NB4 (cell line): ENCODE measurements at regions not wholly inside any gene's neighbourhood (a gene's known extent, or its start where the extent isn't known, plus 50 kb on each side); places are given as distances from the start of the nearest gene placed in this dataset.

Experiments used
- DNase-seq: peaks from one replicate; pipeline ENCODE4 v3.0.0; 2010; ENCODE audit warnings: low read depth
- H3K4me3 ChIP-seq: one replicate; pipeline ENCODE4 v1.5.1; 2011; ENCODE audit warnings: mild to moderate bottlenecking, low read depth, low read length, moderate library complexity
- CTCF ChIP-seq: IDR thresholded peaks from one replicate; pipeline ENCODE4 v1.5.1; 2012; ENCODE audit warnings: low read depth, low read length
- MAX ChIP-seq: IDR thresholded peaks from 2 replicates; pipeline ENCODE4 v1.6.1; 2011; ENCODE audit warnings: low read depth, low read length
- MYC ChIP-seq: IDR thresholded peaks from 2 replicates; pipeline ENCODE4 v1.6.1; 2011; ENCODE audit warnings: low read depth, low read length
- POLR2A ChIP-seq: IDR thresholded peaks from 2 replicates; pipeline ENCODE4 v1.6.1; 2011; ENCODE audit warnings: mild to moderate bottlenecking; ENCODE audit not compliant: insufficient read length; ENCODE audit errors: extremely low read depth

DNA sequence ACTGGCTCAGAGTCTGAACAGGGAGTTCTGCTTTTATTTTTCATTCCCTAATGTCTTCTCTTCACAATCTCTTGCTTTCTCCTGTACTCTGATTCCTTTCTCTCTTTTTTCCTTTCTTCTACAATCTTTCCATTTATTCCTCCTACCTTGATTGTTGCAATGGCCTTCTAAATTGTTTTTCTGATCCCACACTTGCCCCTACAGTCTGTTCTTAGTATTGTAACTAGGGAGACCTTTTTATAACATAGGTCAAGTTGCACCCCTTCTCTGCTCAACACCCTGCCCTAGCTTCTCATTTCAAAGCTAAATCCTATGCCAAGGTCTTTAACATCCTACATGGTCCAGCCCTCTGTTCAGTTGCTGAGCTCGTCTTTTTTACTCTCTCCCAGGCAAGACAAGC, 277.9 kb downstream of the GBA3 start:
- no peak overlapping the region for H3K4me3 ChIP-seq
- TF ChIP-seq POLR2A (no peak), CTCF (no peak), MYC (no peak), MAX (no peak)
- no peak for DNase-seq

DNA sequence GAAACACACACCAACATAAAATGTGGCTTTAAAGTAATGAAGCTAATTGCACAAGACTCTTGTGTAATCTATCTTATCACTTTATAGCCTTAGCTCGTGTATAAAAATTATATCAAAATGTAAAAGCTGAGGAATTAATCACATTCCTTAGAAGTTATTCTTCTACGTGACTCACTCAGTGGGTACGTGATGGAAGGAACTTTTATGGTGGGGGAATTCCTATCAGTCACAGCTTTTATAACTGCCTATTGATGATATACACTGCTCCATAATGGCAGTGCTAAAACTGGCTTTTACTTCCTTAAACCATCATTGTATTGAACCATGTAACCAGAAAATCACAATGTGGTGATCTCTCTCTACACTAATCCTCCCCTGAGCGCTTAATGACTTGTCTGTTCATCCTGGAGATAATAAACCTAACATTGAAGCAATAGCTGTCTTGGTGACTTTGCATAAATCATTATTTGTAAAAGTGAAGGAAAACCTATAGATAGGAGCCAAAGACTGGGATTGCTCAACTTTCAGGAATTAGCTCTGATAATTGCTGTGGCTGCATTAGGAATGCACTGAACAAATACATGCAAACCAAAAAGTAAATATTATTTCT, 276.7 kb downstream of the GBA3 start:
- H3K4me3 ChIP-seq: no peak overlapping the region
- no peak for DNase-seq
- no peak for TF ChIP-seq MYC
- TF ChIP-seq MAX: no peak
- TF ChIP-seq CTCF: no peak
- no peak for TF ChIP-seq POLR2A

DNA sequence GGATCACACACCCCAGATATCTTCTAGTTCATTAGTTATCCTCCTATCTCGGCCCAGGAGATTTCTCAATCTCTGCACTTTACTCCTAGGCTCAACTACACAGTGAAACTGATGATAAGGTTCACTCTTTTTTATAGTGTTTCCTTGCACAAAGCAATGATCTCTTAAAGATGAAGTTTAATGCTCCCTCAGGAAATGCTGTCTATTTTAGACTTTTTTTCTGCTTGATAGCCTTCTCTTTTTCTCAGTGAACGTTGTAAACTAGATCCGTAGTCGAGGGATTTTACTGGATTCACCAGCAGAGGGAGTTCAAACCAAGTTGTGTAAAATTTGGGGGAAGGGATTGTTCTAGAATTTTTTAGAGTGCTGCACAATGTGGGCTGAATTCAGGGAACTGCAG, 269.6 kb downstream of the GBA3 start:
- DNase-seq: peak; percentile 13
- TF ChIP-seq CTCF: peak; percentile 36
- no peak for TF ChIP-seq MAX
- H3K4me3 ChIP-seq: no peak overlapping the region

DNA sequence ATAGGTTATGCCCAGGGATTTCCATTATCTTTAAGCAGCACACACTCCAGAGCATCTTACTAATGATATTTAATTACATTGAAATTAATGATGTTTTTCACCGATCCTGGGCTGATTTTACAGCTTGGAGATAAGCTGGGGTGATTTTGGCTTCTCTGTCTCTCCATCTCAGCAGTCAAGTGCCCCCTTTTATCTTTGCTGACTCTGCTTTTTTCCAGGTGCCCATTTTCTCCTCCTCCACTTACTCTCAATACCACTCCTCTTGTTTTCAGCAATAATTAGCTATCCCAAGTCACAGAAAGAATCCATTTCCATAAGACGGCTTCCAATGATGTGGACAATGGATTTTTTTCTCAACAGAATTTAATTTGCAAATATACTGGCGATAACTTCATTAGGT, 266.7 kb downstream of the GBA3 start:
- H3K4me3 ChIP-seq: no peak overlapping the region
- no peak for DNase-seq
- TF ChIP-seq CTCF (no peak), MYC (no peak), POLR2A (no peak), MAX (no peak)

GRCh38 chr4:22957774-22958309, 265.1 kb downstream of the GBA3 start:
- DNase-seq: no peak
- TF ChIP-seq POLR2A (no peak), MYC (no peak), MAX (no peak), CTCF (no peak)
- no peak overlapping the region for H3K4me3 ChIP-seq
